ENCODE measurements at regions not wholly inside any gene's neighbourhood (a gene's known extent, or its start where the extent isn't known, plus 50 kb on each side); places are given as distances from the start of the nearest gene placed in this dataset.

GRCh38 chr3:76212679-76213078 is 427.3 kb upstream of the ZNF717 start:
- DNase-seq = no peak
- TF ChIP-seq CTCF (IDR thresholded peaks at IDR 0.05; ENCODE audit: borderline replicate concordance, extremely low read depth, insufficient read depth) = no peak
- Histone ChIP-seq H3K27ac (ENCODE audit: low read depth in 2 of 2, low read length in 2 of 2) (no peak overlapping the region), H3K9me3 (ENCODE audit: control insufficient read depth in 2 of 3, insufficient read depth in 1 of 3, low read length in 3 of 3) (no peaks in the 10 kb centered on the region), H3K9ac (ENCODE audit: low read length in 3 of 3) (no peak overlapping the region), H3K4me1 (ENCODE audit: control insufficient read depth in 2 of 3, insufficient read depth in 2 of 3, low read depth in 1 of 3, low read length in 3 of 3) (no peaks in the 10 kb centered on the region), H3K4me3 (ENCODE audit: low read length in 3 of 3) (no peak overlapping the region), H3K27me3 (ENCODE audit: control insufficient read depth, insufficient read depth, low read length) (no peaks in the 10 kb centered on the region), H3K36me3 (ENCODE audit: control insufficient read depth in 2 of 3, insufficient read depth in 3 of 3, low read length in 3 of 3) (no peaks in the 10 kb centered on the region)
- intact Hi-C loops (cut with DNase I) = no loop called here
- no peak for FAIRE-seq

GRCh38 chr3:76222201-76222600 is 436.9 kb upstream of the ZNF717 start:
- Histone ChIP-seq H3K9ac (ENCODE audit: low read length in 3 of 3) (no peak overlapping the region), H3K27ac (ENCODE audit: low read depth in 2 of 2, low read length in 2 of 2) (no peak overlapping the region), H3K9me3 (ENCODE audit: control insufficient read depth in 2 of 3, insufficient read depth in 1 of 3, low read length in 3 of 3) (no peaks in the 10 kb centered on the region), H3K4me3 (ENCODE audit: low read length in 3 of 3) (no peak overlapping the region), H3K27me3 (ENCODE audit: control insufficient read depth, insufficient read depth, low read length) (no peaks in the 10 kb centered on the region), H3K36me3 (ENCODE audit: control insufficient read depth in 2 of 3, insufficient read depth in 3 of 3, low read length in 3 of 3) (no peaks in the 10 kb centered on the region), H3K4me1 (ENCODE audit: control insufficient read depth in 2 of 3, insufficient read depth in 2 of 3, low read depth in 1 of 3, low read length in 3 of 3) (no peaks in the 10 kb centered on the region)
- no peak for TF ChIP-seq CTCF (IDR thresholded peaks at IDR 0.05; ENCODE audit: borderline replicate concordance, extremely low read depth, insufficient read depth)
- no peak for DNase-seq
- FAIRE-seq = no peak
- intact Hi-C loops (cut with DNase I) = no loop called here

- FAIRE-seq (no peak), DNase-seq (no peak)
- H3K9me3 ChIP-seq (ENCODE audit: control insufficient read depth in 2 of 3, insufficient read depth in 1 of 3, low read length in 3 of 3) = no peaks in the 10 kb centered on the region
- no peaks in the 10 kb centered on the region for H3K4me1 ChIP-seq (ENCODE audit: control insufficient read depth in 2 of 3, insufficient read depth in 2 of 3, low read depth in 1 of 3, low read length in 3 of 3)
- no peak for TF ChIP-seq CTCF (IDR thresholded peaks at IDR 0.05; ENCODE audit: borderline replicate concordance, extremely low read depth, insufficient read depth)
- intact Hi-C loops (cut with DNase I) = no loop called here
- H3K4me3 ChIP-seq (ENCODE audit: low read length in 3 of 3) = no peak overlapping the region
- H3K27ac ChIP-seq (ENCODE audit: low read depth in 2 of 2, low read length in 2 of 2) = no peak overlapping the region
- no peaks in the 10 kb centered on the region for H3K36me3 ChIP-seq (ENCODE audit: control insufficient read depth in 2 of 3, insufficient read depth in 3 of 3, low read length in 3 of 3)
- H3K27me3 ChIP-seq (ENCODE audit: control insufficient read depth, insufficient read depth, low read length) = no peaks in the 10 kb centered on the region
- no peak overlapping the region for H3K9ac ChIP-seq (ENCODE audit: low read length in 3 of 3)
Observed at GRCh38 chr3:76231258-76231657, 445.9 kb upstream of the ZNF717 start.
